ENCODE measurements at regions not wholly inside any gene's neighbourhood (a gene's known extent, or its start where the extent isn't known, plus 50 kb on each side); places are given as distances from the start of the nearest gene placed in this dataset.
A peak's percentile ranks its signal among the peaks of the same experiment; 100 is the strongest.

DNA sequence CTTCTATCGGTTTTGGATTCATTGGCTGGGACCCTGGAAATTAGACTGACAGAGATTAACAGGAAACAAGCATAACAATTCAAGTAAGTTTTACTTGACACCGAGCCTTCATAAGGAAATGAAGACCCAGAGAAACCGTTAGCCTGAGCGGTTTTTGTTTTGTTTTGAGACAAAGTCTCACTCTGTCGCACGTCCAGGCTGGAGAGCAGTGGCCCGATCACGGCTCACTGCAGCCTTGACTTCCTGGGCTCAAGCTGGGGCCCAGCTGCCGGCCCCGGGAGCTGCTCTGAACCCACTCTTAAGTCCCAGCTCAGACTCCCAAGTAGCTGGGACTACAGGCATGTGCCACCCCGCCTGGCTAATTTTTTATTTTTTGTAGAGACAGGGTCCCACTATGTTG is 321.3 kb downstream of the SEC14L1 start:
- DNase-seq = no peak

DNA sequence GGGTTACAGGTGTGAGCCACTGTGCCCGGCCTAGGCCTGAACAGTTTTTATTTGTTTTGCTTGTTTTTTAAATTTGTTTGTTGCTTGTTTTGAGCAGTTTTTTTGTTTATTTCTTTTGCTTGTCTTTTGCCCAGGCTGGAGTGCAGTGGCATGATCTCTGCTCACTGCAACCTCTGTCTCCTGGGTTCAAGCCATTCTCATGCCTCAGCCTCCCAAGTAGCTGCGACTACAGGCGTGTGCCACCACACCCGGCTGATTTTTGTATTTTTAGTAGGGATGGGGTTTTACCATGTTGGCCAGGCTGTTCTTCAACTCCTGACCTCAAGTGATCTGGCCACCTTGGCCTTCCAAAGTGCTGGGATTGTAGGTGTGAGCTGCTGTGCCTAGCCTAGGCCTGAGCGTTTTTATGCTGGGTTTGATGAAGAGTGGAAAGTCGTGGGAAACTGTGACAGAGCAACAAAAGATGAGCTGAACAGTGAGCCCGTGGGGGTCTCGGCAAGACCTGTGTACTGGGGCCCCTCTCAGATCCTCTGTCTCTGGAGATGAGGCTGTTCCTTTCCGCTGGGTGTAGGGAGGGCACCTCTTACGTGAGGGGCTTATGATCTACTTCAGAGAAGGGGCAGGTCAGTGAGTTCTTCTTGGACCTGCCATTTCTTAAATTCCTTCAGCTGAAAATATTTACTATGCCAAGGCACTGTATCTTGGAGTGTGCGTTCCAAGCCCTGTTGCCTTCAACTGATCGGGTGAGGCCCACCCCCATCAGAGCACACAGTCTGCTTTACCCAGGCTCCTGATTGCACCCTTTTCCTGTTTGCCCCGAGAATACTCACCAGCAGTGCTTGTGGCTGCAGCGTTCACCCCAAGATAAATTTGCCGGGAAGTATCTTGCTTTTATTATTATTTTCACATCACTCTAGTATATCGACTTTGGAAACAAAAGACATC is 322.1 kb downstream of the SEC14L1 start:
- no peak for DNase-seq

DNA sequence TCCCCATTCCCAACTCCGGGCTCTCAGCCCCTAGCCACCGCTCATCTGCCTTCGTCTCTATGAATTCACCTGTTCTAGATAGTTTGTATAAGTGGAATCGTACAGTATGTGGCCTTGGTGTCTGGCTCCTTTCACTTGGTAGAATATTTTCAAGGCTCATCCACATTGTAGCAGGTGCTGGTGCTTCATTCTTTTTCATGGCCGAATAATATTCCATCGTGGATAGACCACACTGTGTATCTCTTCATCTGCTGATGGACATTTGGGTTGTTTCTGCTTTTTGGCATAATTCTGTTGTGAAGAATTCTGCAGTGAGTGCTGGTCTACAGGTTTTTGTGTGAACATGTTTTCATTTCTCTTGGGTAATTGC is 324.2 kb downstream of the SEC14L1 start:
- DNase-seq = no peak

DNA sequence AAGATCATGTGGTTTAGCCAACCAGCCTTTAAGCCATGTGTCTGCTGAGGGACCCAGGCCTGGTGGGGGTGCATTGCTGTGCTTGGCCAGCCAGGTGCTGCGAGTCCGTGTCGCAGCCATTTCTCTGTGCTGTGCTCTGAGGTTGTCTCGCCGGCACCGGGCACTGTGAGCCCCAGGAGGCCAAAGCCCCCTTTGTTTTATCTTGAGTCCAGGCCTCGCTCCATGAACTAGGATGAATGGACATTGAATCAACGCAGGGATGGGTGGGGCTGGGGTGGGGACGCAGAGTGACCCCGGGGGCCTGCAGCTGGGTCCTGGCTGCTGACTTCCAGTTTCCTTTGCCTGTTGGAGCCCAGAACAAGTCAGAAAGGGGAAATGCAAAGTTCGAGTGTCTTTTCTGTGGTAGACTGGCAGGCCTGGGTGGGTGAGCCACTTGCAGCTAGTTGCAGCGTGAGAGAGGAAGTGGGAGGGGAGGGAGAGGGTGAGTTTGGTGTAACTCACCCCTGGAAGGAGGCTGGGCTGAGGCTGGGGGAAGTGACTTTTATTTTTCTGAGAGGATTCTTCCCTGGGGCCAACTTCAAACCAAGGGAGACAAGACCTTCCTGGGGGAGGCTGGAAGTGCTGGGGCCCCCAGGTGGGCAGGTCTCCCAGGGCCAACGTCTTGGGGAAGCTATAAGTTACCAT is 324.7 kb downstream of the SEC14L1 start:
- DNase-seq = peak; percentile 74

DNA sequence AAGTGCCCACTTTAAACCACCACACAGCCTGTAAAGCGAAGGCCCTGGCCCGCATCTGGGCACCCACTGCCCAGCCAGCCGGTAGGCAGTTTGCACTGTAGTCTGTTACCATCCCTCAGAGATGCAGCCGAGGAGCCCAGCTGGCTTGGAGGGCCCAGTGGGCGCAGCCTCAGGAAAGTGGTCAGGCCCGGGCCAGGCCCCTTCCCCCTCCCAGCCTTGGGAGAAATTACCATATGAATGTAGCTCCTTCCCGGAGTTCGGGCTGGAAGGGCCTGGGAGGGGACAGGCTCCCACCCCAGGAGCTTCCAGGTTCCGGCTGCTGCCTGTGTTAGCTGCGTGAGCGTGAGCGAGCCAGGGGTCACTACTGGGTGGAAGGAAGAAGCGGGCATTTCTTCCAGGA is 325.4 kb downstream of the SEC14L1 start:
- DNase-seq = no peak

DNA sequence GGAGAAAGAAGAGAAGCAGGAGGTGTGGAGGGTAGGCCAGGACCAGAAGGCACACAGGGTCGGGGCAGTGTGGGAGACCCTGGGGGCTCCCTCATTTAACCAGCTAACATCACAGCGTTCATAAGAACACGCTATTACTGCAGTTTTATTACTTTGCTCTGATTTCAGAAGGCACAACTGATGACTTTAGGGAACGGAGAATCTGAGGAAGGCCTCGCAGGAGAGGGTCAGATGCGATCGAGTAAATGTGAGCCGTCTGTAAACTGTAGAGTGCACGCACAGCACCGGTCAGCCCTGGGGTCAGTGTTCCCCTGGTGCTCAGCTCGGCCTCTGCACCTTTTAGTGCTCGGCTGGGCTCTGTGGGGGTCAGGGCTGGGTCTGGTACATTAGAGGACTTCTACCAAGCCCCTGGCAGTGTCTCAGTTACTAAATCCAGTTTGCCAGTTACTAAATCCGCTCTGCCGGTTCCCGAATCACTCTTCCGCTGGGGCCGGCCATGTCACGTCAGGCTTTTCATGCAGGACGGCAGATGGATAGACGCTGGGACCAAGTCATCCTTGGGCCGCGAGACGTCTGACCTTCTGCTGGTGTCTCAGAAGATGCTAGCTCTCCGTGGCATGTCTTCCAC is 325.9 kb downstream of the SEC14L1 start:
- DNase-seq = no peak

DNA sequence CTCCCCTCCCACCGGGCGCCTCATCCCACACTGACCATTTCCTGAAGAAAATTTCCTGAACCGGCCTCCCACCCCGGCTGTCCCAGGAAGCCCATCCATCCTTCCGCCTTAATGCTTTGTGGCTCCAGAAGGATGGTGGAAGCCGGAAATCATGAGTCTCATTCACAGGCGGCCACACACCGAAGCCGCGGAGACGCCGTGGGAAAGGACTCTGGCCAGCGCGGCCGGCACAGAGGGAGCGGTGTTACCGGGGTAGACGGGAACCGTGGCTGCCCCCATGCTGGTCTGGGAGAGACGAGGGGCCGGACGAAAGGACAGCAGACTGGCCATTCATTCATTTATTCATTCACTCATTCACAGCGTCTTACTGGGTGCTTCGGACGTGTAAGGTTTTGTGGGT is 326.8 kb downstream of the SEC14L1 start:
- no peak for DNase-seq

DNA sequence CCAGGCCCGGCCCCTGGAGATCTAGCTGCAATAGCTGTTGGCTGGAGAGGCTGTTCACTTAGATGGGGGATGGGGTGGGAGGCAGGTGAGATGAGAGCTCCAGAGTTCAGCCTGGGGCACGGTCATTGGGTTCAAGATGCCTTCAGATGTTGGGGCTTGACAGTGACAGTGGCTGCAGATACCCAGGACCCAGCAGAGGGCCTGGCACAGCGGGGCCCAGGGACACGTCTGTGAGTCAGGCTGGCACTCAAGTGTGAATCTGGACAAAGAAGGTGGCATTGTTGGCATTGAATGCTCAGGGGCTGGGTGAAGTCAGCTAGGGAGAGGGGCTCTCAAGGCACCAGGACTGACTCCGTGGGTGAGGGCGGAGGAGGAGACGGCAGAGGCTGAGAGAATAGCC is 328.1 kb downstream of the SEC14L1 start:
- no peak for DNase-seq

DNA sequence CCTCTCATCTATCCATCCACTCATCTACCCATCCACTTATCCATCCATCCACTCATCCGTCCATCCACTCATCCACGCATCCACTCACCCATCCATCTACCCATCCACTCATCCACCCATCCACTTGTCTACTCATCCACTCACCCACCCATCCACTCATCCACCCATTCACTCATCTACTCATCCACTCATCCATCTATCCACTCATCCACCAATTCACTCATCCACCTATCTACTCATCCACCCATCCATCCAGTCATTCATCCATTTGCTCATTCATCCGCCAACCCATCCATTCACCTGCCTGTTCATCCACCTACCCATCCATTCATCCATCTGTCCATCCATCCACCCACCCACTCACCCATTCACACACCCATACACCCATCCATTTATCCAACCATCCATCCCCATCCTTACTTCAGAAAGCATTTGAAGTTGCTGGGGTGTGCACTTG is 329.6 kb downstream of the SEC14L1 start:
- no peak for DNase-seq

DNA sequence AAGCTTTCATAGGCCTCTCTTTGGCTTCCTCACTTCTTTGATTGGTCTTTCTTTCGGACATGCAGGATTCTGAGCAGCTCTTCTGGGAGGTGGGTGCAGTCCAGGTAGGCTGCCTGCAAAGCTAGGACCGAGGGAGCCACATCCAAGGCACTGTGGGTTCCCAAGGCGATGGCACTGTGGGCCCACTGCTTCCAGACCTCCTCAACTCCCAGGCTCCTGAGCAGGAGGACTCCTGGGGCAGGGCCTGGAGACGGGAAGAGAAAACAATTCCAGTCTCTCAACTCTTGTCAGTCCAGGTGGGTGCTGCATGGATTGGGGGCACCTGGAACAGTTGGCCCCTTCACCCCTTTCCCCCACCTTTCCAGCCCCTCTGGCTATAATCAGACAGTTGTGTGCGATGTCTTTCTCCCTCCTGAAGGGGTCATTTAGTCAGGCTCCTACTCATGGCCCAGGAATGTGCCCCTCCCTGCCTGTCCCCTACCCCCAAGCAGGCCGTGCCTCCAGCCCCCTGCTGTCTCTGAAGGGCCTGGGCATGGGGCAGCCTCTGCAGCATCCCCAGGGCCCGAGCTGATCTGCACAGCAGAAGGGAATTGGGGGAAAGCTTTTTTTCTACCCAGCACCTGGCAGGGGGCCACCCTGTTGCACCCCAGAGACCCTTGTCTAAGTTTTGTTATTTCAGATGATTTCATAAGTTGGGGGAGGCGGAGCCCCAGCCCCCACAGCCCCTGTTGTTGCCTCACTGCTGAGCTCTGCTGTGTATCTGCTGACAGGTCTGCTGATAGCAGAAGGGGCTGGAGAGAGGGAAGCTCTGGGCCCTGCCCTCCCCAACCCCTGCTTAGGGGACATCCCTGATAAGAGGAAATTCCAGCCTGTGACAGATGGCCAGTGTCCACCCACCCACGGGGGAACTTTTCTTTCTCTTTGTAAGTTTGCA is 330.3 kb downstream of the SEC14L1 start:
- DNase-seq = no peak

DNA sequence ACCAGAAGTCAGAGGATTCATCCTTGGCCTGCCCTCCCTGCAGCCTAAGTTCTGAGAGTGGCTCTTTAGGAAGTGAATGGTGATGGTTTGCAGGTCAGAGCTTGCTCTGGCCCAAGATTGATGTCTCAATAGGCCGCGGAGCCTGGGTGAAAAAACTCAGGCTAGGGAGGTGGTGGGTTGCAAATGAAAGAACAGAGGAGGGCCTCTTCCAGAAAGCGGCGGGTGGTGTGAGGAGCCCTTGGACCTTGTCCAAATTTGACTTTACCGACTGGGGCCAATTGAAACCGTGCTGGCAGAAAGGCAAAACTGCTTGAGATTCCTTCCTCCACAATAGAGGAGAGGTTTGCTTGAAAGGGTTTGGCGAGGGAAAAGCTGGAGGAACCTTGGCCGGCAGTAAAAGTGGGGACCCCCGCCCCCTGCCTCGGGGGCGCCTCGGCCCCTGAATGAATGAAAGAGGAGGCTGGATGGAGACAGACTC is 331.3 kb downstream of the SEC14L1 start:
- DNase-seq = no peak

DNA sequence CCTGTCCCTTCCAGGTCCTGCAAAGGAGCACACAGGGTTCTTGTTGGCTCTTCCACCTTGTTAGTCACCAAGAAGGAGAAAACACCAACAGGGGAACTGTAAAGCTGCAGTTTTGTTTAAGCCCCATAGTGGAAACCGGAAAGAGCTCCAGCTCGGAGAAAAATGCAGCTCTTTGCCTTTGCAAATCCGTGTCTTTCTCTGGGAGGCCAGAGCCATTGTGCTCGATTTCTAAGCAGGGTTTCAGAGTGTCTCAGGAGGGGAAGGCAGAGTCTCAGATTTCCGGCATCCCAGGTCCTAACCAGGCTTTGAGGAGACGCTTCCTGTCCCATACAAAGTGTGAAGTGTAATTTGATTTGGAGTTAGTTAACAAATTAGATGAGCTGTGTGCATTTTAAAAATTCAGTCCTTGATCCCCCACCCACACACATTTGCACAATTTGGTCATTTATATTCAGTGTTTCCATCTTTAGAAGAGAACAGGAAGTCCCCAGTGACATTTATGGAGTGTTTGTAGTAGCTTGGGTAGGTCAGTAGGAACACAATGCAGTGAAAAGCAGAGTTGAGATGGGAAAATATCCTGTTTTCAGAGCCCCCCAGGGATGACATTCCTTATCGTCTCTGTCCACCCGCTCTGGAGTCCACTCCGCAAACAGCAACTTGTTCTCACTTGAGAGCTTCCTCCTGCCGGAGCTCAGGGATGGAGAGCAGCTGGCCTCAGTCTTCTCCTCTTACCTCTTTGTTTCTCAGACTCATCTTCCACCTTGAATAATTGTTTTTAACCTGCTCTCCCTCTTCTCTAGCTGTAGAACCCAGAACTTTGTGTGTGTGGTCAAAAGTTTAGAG is 331.9 kb downstream of the SEC14L1 start:
- DNase-seq = no peak

DNA sequence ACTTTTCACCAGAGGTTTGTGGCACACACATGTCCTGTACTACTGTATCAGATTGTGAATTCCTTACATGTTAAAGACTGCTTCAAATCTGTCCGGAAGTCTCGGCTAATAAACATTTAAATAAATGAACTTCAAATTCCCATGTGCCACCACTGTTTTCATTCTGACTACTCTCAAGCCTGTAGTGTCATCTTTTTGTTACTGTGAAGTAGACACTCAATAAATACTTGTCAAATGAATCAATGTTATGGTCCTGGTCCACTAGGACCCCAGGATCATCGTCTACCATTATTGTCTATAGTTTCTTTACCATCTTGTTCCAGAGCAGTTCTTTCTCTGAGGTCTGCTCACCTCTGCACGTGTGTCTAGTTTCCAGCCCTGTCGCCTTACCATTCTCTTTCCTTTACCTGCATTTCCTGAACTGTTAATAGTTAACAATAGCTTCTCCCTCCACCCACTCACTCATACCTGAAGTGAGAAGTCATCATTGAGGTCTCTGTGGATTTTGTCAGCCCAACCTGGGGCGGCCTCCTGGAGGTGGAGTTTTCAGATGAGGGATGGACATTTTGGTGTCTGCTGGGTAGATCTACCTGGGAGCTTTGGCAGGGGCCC is 333.0 kb downstream of the SEC14L1 start:
- DNase-seq = no peak

DNA sequence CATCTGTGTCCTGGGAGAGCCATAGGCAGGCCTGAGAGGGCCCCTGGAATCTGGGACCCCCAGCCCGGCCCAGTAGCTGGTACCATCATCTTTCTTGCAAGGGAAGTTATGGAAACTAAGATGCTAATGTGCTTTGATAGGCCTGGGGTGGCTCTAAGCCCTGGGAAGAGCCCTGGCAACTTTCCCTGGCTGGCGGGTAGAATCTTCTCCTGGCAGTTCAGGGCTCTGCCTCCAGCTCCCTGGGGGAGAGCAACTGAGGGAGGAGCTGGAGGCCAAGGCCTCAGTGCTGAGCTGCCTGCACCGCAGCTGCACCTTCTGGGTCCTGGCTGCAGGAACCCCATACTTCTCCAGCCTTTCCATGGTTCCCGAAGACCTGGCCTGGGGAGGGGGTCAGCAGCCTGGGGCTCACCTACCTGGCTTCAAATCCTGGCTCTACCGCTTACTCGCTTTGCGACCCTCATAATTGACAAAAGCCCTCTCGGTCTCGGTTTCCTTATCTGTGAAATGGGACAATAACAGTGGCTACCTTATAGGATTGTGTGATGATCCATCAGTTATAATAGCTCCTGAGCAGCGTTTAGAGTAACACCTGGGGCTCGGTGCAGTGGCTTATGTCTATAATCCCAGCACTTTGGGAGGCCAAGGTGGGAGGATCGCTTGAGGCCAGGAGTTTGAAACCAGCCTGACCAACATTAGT is 333.7 kb downstream of the SEC14L1 start:
- no peak for DNase-seq

DNA sequence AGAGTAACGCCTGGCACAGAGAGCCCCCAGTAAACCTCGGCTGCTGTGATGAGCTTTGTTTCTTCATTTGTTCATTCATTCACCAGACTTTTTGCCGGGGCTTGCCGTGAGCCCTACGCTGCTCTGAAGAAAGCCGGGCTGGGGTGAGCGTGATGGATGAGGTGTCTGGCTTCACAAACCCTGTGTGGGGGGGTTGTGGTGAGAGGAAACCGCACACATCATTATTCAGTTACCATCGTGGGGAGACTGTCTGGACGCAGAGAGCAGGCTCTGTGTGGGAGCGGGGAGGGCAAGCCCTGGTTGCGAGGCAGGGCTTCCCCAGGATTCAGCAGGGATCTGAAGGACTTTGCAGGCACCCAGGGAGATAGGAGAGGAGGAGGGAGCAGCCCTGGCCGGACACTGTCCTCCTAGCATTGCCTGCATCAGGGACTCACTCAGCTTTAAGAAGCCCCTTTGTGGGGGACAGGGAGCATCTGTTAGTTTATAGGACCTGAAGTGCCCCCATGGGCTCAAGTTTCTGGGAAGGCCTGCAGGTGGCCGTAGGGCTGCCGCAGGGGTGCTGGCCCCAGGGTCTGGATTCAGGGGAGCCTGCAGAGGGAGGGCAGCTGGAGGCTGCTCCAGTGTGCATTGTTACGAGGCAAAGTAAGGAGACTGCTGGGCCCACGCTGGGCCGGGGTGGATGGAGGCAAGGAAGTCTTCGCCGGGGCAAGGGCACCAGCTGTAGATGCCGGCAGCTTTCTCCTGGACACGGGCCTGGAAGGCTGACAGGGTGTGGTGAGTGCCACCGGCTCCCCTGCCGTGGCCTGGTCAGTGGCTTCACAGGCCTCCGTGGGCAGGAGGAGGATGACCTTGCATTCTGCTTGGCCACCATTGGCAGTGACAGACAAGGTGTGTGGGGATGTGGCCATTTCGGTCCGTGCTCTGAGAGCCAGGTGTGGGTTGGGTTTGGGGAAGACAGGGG is 334.5 kb downstream of the SEC14L1 start:
- peak; percentile 62 for DNase-seq

DNA sequence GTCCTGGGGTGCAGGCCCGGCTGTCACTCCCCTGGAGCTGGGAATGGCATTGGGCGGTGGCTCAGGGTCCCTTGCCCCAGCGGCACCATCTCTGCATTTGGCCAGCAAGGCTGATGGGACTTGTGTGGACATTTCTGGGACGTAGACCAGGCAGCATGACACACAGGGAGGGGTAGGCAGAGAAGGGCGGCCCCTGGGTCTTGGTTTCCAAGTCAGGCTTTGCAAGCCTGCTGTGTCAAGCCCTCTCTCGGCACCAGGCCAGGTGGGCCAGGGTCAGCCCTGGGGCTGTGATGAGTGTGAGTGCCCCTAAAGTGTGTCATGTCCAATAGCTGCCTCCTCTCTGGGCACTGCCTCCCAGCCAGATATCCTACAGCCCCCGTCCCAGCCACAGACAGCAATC is 335.2 kb downstream of the SEC14L1 start:
- DNase-seq = no peak

DNA sequence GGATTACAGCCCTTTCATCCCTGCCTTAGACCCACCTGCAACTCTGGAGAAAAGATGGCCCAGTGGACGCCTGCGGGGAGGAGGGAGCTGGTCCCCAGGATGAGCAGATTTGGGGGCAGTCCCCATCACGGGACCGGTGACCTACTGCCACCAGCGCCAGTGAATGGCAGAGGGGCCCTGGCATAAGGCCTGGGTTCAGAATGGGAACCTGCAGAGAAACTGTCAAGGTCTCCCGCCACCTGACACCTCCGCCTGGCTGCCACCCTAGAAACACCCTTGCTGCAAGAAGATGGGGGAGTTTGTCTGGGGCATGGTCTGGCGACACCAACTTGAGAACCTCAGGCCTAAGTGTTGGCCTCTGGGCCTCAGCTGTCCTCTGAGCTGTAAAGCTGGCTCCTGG is 335.7 kb downstream of the SEC14L1 start:
- no peak for DNase-seq

DNA sequence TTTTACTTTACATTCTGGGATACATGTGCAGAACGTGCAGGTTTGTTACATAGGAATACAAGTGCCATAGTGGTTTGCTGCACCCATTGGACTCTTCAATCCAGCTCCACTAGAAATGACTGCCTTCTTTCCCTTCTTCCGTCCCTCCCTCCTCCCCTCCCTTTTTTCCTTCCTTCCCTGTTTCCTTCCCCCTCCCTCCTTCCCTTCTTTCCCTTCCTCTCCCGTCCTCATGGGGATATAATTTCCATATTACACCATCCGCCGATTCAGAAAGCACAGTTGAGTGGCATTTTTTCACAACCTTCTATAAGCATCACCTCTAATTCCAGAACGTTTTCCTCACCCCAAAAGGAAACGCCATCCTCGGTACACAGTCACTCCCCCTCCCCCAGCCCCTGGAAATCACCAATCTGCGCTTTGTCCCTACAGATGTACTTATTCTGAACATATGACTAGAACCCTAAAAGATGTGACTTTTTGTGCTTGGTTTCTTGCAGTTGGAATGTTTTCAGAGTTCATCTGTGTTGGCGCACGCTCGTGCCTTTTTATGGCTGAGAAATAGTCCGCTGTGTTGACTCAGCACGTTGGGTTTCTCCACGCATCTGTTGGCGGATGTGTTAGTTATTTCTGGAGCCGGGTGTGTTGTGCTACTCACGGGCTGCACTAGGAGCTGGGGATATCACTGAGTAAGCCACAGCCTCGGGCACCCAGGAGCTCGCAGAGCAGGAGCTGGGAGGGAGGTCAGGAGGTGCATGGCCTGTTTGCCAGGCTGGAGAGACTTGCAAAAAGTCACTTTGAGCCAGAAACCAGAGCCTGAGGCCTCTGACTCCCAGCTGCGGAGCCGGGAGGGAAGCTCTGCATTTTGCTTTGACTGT is 336.4 kb downstream of the SEC14L1 start:
- no peak for DNase-seq
